ENCODE measurements at regions not wholly inside any gene's neighbourhood (a gene's known extent, or its start where the extent isn't known, plus 50 kb on each side); places are given as distances from the start of the nearest gene placed in this dataset.
"Not testable (repeated sequence)": the region's sequence is repeated elsewhere in the genome, so short reads cannot be mapped to it uniquely, and the experiment has no call there.

- no peak for DNase-seq
Measured at GRCh38 chr7:34333925-34334324, 324.1 kb upstream of the NPSR1 start.

GRCh38 chr7:34337163-34337562, 320.9 kb upstream of the NPSR1 start:
- DNase-seq: no peak

DNA sequence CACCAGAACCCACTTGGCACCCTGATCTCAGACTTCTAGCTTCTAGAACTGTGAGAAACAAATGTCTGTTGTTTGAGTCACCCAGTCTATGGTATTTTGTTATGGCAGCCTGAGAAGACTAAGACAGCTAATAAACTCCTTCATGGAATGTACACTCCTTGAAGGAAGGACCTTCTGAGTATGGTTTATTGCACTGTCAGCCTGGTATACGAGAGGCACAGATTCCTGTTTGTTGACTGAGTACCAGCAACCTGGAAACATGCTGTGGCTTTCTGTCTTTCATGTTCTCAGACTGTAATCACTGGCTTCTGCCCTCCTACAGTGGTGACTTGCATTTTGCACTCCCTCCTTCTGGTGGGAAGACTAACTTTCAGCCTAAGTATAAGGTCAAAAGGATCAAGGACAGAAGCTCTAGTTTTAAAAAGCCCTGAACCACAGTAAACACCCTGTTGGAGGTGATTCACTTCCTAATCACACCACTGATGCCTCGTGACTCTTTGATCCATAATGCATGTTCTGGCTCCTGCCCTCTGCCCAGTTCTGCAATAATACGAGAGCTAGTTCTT, 319.0 kb upstream of the NPSR1 start:
- no peak for DNase-seq

- DNase-seq: no peak
Measured at GRCh38 chr7:34341326-34341725, 316.7 kb upstream of the NPSR1 start.

DNA sequence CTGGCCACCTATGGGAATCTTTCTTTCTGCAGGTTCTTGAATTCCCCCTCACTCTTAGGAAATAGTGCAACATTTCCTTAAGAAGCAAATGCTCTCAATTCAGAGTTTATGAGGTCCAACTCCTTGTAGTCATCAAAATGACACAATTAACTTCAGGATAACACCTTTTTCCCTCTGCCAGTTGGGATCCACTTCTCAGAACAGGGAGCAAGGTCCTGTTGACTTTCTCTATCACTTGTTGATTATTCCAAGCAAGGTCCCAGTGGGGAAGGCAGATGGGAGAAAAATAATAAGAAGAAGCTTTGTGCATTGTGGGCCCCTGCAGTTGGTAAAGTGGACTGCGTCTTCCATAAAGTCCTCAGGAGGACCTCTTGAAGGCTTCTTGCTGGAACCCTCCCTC, 315.6 kb upstream of the NPSR1 start:
- no peak for DNase-seq

- no peak for DNase-seq
Measured at GRCh38 chr7:34343667-34344066, 314.4 kb upstream of the NPSR1 start.

GRCh38 chr7:34354011-34354410, 304.0 kb upstream of the NPSR1 start:
- no peak for DNase-seq

DNA sequence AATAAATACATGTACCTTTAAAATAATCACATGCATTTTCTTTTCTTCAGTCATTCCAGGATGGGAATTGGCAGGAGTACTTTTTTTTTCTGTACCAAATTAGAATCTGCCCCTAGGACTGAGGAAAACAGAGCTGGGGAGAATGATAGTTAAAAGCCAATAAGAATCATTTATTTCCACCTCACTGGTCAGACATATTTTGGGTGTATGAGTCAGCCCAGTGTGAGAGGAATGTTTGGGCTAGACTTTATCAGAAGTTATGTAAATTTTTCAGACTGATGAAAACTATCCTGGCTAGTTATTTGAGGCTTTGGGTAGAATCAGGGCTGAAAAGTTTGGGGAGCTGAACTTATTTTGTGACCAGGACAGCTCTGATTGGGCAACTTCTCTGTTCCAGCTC, 303.1 kb upstream of the NPSR1 start:
- no peak for DNase-seq

GRCh38 chr7:34357068-34357467, 300.9 kb upstream of the NPSR1 start:
- no peak for DNase-seq

- DNase-seq: no peak
Measured at GRCh38 chr7:34357946-34358345, 300.1 kb upstream of the NPSR1 start.

DNA sequence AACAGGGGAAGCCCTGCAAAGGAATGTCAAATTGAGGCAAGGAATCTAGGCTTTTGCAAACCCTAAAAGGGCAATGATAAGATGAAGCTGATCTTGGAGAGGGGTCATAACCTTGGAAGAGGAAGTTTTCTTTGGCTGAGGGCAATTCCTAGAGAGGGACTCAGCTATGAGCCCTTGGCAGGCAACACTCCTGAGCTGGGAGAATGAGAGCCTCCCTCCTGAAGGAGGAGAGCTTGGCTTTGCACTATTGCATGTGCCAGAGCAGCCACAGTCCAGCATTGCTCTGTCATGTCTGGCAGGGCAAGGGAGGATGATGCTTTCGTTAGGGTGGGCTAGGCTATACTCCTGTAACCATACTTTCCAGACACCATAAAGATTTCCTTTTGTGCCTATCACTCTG, 299.4 kb upstream of the NPSR1 start:
- DNase-seq: not testable (repeated sequence)

DNA sequence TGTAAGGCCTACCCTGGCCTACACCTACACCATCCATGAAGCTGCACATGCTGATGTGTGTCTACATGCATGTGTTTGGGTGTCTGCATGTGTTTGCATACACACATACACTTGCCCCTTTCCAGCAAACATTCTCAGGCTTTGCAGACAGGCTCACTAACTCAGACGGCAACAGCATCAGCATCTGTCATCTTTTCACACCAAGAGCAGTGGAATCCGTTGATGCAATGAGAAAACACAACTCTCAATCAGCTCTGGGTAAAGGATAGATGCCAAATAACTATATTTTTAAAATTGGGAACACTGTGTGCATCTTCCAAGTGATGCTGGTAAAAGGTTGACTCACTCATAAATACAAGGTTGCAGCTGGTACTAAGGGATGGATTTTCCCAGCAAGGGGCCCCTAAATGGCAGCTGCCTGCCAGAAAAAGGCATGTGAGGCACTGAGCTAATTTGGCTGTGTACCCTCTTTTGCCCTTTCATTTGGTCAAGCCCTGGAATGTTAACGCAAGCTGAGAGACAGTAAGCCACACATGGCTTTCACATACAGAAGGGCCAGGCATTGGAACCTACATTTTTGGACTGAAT, 296.3 kb upstream of the NPSR1 start:
- DNase-seq: peak in 2 of 14 donors; percentile 43 to 56

- peak in 4 of 14 donors; percentile 2 to 94 (median 12) for DNase-seq
Measured at GRCh38 chr7:34362621-34363020, 295.4 kb upstream of the NPSR1 start.

DNA sequence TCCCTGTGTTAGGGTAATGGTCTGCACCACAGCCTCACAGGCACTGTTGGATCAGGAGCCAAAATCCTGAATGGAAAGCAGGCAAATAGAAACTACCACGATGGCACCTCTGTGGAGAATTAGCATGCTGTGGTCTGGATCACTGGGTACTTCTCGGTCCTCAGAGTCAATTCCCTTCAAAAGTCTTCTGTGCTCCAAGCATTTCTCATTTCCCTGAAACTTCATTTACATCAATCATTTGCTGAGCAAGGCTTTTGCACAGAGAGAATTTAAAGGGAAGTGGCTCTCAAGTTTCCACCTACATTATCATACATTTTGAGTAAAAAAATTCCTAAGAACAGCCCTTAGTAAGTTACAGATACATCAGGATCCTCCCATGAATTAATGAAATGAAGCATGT, 293.9 kb upstream of the NPSR1 start:
- no peak for DNase-seq

GRCh38 chr7:34365011-34365410, 293.0 kb upstream of the NPSR1 start:
- DNase-seq: no peak

- DNase-seq: no peak
Measured at GRCh38 chr7:34365611-34366010, 292.4 kb upstream of the NPSR1 start.

DNA sequence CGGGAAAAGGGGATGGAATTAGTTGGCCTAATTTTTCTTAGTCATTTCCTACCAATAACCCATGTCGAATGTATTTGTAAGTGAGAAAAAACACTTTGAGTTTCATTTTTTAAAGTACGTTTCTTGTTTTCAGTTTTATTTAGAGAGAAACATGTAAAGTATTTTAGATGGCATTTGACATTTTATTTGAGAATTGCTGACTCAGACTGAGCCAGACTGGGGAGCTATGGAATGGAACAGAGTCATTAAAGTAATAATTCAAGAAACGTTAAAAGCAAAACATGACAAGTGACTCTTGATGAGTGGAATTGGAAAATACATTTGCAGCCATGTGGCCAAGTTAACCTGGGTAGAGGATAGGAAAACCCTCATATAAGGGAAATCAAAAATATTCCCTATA, 286.1 kb upstream of the NPSR1 start:
- DNase-seq: no peak

DNA sequence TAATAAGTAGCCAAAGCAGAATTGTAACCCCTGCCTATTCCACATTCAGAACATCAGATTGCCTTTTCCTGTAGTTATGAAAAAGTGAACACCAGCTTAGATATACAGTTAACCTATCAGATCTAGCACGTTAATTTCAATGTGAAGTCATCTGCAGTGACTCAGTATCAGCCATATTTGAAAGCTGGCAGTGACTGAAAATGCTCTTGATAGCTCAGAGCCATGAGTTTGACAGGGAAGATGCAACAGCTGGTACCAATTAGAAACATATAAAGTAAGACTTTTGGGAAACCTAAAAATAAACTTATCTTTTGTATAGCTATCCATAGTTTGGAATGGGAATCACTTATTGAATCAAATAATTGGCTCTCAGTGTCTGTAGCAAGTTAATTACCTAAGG, 284.1 kb upstream of the NPSR1 start:
- no peak for DNase-seq

- DNase-seq: no peak
Measured at GRCh38 chr7:34382166-34382893, 275.7 kb upstream of the NPSR1 start.

- DNase-seq: no peak
Measured at GRCh38 chr7:34385384-34385783, 272.6 kb upstream of the NPSR1 start.

- no peak for DNase-seq
Measured at GRCh38 chr7:34389332-34390078, 268.5 kb upstream of the NPSR1 start.

DNA sequence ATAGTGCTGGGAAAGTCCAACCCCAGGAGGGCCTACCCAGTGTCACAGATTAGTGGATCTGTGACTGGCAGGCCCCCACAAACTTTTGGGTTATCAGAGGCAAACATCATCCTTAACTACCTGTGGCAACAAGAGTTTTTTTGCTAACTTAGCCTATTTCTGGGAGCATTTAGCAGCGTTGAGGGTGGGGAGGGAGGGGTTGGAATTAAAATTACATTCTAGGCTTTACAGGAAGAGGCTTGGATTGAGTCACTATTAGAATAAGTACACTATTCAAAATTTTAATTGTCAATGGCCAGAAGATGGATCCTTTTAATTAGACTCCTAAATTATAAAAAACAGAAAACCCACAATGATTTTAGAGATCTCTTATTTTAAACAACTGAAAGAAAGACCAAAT, 267.9 kb upstream of the NPSR1 start:
- DNase-seq: no peak

DNA sequence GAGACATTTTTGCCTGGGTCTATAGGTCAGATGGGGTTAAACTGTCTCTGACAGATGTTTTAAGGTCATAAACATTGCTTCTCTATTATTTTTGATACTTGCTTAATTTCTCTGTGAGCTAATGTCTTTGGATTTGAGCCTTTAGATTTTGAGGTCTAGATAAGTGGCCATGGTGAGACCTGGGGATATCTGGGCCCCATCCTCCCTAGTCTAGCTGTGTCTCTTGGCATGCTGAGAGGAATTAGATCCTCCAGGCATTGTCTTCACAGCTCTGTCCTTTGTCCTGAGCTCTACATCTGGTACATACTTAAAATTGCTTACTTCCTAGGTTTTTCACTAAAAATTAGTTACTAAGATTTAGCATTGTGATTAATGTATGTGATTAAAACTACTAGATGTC, 265.0 kb upstream of the NPSR1 start:
- DNase-seq: no peak

Data from C1 segment of cervical spinal cord (tissue), 14 donors.